Dermis blood vessel endothelial cell (primary cell): ENCODE measurements at regions not wholly inside any gene's neighbourhood (a gene's known extent, or its start where the extent isn't known, plus 50 kb on each side); places are given as distances from the start of the nearest gene placed in this dataset.
"Not testable (repeated sequence)": the region's sequence is repeated elsewhere in the genome, so short reads cannot be mapped to it uniquely, and the experiment has no call there.

Experiments
- DNase-seq: peaks from one replicate; pipeline ENCODE4 v3.0.0; 2010

DNA sequence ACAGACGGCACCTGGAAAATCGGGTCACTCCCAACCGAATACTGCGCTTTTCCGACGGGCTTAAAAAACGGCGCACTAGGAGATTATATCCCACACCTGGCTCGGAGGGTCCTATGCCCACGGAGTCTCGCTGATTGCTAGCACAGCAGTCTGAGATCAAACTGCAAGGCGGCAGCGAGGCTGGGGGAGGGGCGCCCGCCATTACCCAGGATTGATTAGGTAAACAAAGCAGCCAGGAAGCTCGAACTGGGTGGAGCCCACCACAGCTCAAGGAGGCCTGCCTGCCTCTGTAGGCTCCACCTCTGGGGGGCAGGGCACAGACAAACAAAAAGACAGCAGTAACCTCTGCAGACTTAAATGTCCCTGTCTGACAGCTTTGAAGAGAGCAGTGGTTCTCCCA, 64.5 kb downstream of the SLC30A10 start:
- DNase-seq = not testable (repeated sequence)

DNA sequence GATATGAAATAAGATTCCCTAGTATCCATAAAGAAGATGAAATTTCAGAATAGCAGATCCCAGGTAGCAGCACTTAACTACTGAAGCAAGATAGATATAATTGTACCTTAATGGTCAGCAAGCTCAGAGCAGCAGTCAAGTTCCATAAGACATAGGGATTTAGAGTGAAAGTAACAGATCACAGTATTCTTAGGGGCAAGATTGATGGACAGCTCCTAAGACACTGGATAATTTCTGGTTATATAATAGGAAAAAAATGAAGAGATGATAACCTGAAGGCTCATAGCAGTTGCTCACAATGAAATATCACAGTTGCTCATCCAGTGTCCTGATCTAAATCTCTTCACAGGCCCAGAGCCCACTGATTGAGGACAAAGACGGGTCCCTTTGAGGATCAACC, 66.0 kb downstream of the SLC30A10 start:
- DNase-seq = no peak

DNA sequence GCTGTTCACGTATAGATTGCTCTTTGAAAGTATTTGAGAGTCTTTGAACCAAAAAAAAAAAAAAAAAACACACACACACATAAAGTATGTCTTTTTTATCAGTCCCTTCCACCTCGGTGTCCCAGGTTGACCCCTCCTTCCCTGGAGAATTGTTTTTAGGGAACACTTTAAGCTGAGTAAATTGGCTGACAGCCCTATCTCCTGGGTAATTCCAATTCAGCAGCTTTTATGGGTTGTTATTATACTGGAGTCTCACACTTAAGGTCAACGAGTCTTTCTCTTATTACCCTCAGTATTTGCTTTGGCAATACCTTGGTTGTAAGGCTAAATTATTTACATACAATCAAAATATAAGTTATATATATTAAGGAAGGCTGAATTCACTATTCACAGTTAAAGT, 69.4 kb downstream of the SLC30A10 start:
- DNase-seq = no peak

DNA sequence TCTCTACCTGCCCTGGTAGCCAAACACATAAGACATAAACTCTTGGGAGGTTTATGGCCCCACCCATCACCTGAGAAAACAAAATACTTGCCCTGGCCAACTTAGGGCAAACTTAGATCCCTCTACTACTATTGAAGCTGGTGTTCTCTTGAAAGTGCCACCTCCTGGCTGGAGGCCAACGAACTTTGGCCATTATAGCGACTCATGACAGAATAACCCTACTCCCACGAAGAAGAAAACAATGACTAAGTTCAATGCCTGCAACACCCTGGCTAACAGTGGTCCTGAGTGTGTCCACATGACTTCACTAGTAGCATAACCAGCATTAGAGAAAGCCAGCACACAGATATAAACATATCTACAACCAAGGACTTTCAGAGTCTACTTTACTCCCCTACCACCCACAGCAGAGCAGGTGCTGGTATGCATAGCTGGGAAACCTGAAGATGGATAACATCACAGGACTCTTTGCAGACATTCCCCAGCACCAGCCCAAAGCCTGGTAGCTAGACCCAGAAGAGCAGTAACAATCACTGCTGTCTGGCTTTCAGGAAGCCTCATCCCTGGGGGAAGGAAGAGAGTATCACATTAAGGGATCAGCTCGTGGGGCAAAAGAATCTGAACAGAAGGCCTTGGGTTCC, 81.0 kb downstream of the SLC30A10 start:
- DNase-seq = no peak

DNA sequence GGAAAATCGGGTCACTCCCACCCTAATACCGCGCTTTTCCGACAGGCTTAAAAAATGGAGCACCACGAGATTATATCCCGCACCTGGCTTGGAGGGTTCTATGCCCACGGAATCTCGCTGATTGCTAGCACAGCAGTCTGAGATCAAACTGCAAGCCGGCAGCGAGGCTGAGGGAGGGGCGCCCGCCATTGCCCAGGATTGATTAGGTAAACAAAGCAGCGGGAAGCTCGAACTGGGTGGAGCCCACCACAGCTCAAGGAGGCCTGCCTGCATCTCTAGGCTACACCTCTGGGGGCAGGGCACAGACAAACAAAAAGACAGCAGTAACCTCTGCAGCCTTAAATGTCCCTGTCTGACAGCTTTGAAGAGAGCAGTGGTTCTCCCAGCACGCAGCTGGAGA, 88.8 kb downstream of the SLC30A10 start:
- not testable (repeated sequence) for DNase-seq

DNA sequence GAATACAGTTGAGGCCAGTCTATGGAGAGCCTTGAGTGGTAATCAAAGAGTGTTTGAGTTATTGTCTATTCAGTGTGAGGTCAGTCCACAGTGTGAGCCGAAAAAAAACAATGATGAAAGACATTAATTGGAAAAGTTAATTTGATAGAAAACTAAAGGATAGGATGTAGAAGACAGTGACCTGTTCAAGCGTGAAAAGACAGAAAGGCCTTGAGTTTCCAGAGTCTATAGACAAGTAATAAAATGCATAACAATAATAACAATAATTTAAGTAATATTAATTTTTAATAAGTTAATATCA, 90.4 kb downstream of the SLC30A10 start:
- no peak for DNase-seq

DNA sequence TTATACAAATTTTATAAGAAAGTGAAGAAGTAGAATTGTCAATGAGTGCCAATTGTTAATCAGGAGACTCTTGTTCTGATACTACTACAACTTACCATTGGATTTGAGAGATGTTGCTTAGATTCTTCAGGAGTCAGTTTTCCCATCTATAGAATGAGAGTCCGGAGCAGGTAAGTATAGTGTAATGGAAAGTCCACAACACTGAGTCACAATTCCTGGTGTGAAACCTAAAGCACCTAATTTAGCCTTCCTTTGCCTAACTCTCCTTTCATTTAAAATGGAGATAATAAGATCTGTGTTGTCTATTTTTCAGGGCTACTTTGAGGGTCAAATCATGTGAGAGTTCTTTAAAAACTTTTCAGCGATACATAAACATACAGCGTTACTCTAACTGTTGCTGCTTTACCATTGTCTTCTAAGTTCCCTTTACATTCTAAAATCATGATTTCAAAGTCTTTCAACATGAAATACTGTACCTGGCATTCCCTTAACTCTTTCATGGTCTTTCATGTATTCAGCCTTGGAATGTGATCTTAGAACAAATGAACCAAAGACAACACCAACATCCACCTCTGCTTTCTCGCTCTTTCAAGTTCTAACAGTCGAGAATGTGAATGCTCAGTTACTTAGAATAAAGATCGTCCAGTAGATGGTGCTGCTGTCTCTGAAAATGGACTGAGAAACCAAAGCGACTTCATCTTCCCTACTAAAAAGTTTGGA, 90.9 kb downstream of the SLC30A10 start:
- peak; percentile 71 for DNase-seq

DNA sequence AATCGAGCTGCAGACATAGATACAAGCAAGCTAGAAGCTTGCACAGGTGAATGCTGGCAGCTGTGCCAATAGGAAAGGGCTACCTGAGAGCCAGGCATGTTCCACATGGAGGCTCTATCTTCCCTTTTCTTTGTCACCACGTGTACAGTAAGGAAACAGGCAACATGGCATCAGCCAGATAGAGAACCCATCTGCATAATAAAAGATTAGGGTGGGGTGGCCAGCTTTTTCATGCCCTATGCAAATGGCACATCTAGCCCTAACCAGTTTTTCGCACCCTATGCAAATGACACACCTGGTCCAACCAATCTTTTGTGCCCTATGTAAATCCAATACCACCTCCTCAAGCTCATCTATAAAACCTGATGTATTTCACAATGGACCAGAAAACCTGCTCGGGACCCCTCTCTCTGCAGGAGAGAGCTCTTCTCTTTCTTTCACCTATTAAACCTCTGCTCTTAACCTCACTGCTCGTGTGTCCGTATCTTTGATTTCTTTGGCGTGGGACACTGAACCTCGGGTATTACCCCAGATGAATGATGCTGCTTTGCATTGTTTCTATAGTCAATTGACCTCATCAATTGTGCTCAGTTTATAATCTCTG, 93.9 kb downstream of the SLC30A10 start:
- DNase-seq = no peak

DNA sequence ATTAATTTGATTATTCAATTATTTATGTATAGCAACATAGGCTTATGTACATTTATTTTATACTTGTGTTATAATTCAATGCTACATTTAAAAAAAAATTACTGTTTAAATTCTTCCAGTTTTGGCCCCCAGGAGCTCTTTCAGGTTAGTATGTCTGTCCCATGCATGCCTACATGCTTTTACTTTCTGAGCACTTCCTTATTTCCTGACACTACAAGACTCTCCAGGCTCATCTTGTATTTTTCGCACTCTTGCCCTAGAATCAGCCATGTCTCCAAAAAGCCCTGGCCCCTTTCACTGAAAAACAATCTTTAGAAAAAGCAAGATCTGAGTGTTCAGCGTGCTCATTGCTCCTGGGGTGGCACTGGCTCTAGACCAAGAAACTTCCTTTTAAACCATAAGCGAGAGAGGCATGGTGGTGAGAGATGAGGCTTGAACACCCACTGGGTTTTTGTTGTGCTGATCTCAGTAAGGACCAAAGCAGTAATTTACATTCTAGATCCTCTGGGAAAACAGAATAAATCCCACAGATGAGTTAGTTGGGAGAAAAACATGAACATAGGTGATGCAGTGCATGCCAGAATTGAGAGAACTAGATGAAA, 95.0 kb downstream of the SLC30A10 start:
- DNase-seq = no peak

DNA sequence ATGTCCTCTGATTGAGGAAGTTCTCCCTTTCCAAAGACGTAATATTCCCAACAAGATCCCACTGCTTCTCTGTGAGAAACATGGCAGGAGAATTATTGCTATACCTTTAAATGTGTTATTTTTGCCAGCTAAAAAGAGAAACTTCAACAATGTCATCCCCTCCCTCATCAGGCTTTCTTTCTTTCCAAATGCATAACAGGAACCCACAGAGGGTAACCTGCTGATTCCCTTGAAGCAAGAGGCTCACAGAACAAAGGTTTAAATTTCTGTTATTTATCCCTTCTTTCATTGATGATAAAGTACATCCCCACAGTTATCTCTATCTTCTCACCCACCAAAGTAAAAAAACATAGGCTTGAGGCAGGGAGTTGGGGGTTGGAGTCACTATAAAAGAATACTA, 102.1 kb downstream of the SLC30A10 start:
- DNase-seq = no peak

DNA sequence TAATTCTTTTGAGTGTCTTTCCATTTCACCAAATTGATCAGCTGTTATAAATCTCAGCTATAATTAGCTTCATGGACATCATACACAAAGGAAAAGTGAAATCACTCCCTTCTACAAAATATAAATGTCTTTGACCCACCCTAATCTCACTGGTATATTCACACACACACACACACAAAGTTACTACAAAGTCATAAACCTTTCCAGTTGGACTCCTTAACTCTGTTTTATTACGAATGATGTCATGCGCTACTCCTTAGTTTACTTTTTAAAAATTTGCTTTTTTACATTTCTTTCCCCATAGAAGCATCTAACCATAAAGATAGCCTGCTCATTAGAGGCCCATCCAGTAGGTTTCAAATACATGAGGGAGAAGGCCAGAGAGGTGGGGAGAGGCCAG, 103.0 kb downstream of the SLC30A10 start:
- no peak for DNase-seq

DNA sequence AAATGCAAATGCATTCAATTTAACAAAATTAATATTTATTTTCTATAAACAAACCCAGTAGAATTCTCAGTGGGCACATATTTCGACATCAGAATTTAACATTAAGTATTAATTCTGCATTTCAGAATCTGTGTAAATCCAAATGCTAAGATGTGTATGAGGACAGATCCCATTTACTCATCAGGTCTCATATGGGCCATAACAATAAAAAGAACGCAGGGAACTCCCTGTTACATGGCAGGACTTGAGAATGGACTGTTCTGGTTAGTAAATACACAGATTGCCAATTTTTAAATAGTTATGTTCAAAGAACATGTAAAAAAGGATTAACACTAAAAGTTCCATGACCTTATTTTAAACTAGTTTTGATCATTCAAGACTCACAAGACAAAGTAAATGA, 104.0 kb downstream of the SLC30A10 start:
- DNase-seq = no peak

DNA sequence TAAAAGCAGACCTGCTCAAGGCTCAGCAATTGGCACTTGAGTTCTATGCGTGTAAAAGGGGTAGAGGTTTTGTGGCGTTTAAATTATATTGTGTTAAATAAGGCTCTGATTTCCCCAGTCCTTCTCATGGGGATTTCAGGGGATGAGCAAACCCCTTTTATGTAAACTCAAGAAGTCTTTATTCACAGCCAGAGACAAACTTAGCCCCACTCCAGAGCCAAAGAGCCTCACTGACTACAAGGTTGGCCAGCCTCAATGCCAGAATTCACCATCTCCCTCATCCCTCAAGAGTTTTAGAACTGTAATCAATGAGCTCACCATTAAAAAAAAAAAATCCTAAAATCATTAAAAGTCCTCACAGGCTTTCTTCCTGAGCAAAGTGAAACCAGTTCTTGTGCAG, 107.8 kb downstream of the SLC30A10 start:
- DNase-seq = no peak

DNA sequence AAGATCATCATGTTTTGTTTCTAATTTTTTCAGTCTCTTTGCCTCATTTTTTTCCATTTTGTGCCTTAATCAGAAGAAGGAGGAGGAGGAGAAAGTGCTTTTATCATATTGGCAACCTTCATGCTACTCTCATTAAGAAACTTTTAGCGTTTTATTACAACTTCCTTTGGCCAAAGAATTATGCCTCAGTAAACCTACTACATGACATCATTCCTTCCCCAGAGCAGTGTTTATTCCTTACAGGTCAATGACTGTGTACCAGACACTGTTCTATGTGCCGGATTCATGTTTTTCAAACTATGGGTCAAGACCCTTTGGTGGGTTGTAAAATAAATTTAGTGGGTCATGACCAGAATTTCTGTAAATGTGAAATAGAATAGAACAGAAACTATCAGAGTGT, 110.4 kb downstream of the SLC30A10 start:
- no peak for DNase-seq

DNA sequence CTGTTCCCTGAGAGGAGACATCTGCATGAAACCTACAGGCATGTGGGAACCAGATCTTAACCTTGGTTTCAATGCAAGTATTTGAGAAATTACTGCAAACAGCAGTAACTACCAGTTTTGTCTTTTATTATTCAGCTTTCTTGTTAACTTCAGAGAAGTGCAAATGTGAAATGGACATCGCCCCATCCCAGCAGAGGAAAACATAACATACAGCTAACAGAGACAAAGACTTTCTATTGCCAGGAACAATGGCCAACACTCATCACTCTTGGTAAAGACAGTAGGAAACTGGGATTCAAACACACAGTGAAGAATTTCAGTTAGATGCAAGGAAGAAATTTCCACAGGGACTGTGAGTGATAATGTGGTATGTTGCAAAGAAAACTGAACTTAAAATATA, 115.1 kb downstream of the SLC30A10 start:
- no peak for DNase-seq

DNA sequence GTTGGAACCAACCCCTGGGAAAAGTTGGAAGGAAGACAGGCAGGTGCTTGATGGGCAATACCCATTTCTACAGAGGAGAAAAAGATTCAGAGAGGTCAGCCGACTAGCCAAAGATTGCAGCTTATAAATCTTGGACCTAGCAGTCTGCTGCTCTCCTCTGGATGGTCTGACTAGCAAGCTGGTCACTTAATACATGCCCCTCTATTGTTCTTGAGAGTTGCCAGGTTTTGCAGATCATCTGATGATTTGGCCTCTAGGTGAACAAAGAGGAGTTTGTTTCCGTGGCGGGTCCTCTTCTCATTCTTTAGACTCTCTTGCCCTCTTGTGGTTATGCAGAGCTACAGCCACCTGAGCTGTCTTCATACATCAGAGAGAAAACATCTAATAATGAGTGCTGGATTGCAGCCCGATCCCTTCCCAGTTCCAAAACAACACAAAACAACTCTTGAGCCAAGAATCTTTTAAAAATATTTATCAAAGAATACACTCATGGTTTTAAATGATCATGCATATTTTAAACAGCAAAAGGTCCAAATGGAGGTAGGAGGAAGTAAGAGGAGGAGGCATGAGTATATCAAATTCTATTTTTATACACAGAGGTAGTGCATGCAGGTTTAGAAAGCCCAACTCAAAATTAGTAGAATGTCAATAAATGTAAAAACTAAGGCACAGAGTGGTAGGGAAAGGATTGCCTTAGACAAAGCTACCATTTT, 115.7 kb downstream of the SLC30A10 start:
- DNase-seq = peak; percentile 66

DNA sequence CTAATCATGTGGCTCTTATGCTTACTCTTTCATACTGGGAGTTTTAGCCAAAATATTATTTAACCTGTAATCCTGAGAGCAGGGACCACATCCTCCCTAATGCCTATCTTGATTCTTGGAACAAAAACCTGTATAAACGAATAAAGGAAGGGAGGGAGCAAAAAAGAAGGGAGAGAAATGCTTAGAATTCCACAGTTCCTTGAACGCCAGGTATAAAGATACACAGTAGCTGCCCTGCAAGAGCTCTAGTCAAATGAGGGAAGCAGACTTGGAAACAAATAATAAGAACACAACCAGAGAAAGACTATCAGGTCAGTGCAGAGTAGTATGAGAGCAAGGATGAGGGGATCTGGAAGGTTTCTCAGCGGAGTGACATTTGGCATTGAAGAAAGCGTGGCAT, 116.3 kb downstream of the SLC30A10 start:
- no peak for DNase-seq

DNA sequence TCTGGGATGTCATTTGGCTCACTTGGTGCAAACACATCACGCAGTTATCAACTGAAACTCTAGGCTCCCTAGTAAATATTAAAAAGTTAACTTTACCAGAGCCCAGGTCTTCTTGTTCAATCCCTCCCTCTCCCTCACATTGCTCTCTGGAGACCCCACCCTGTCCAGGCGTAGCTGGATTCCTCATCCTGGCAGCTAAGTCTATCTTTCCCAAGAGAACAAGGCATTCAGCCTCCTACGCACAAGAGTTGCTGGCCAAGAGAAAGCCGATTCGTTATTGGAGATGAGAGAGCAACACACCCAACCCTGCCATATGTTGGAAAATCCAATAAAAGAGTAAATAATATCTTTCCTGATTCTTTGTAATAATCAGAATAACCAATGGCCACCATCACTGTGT, 117.9 kb downstream of the SLC30A10 start:
- DNase-seq = no peak

DNA sequence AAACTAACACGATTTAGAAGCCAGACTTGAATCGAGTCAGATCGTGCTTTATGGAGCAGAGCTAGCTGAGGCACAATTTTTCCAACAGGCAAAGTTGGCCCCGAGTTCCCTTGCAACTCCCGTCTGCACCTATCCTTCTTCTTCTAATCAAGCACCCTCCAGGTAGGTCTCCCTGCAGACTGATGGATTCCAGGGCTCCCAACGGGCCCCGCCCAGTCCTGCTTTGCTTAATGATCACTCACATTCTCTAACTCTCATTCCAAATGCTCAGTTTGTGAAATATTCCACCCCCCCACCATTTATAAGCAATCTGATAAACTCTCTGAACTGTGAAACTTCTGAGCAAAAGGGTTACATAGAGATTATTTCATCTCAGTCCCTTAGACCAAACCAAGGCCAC, 119.6 kb downstream of the SLC30A10 start:
- no peak for DNase-seq

DNA sequence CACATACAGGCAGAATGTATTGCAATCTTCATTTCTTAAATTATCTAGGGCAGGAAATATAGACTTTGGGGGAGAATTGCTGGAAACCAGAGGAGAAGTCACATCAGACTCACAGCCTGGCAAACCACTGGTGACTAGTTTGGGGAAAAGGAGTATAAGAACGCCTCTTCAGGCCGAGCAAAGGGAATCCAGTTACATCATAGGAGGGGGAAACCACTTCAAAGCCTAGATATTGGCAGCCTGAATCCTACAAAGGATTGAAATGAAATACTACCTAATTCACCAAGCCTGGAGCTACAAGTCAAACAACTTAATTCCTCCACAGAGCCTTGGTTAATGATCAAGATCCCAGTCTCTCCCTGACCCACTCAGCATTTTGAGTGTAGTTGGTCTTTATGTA, 121.7 kb downstream of the SLC30A10 start:
- DNase-seq = no peak

DNA sequence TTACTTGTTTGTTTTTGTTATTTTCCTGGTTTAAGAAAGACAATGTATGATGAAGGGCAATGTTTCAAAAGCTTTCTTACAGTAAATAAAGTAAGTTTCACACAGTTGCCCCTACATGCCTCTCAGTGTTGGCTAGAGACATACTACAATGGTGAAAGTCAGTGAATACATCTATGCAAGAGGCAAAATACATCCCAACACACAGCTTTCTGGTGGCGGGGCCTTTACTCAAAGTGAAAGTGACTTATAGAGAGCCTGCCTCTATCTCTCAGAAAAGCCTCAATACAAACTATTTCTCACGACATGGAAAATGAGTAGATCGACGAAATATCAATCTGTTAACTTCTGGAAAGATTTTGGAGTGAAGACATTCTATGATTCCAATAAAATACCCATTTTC, 122.3 kb downstream of the SLC30A10 start:
- DNase-seq = no peak

DNA sequence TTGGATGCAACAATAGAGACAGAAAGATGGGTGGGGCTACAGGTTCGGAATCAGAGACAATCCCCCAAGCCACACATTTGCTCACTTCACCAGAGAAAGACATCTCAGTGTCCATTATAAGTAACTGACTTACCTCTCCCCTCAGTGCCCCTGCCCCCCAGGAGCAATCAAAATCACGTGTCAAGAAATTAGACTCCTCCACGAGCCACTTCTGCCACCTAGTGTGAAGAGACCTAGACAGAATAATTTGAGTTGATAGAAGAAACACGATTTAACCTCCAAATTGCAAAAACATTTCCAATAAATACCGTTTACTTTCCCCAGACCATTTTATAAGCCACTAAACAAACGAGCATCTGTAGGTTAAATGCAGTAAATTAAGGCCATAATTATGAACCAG, 123.2 kb downstream of the SLC30A10 start:
- no peak for DNase-seq

DNA sequence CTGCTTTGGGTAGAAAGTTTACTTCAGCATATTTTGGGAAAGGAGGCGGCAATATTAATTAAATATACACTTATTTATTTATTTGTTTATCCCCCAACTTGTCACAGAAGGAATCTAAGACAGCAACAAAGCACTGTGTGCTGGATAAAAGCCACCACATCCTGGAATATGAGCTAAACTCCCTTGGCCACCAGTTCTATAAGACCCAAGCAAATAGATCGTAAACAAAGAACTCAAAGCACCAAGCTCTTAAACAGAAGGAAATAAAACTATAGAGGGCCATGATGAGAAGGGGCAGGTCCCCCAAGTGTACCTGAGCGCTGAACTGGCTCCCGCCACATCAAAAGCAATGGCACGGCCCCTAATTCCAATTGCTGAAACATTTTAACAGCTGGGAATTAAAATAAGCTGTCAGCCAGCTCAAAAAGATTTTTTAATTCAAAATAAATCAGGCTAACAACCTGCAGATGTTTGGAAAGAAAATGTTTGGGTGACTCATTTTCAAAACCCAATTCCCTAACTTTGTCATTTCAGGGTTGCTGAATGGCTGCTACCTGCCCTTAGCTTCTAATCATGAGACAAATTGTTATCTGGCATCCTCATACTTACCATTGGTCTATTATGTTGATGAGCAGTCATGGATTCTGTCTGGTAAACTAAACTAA, 127.1 kb downstream of the SLC30A10 start:
- no peak for DNase-seq
